GM18858 (cell line): ENCODE measurements at regions not wholly inside any gene's neighbourhood (a gene's known extent, or its start where the extent isn't known, plus 50 kb on each side); places are given as distances from the start of the nearest gene placed in this dataset.
"Not testable (repeated sequence)": the region's sequence is repeated elsewhere in the genome, so short reads cannot be mapped to it uniquely, and the experiment has no call there.

Experiments
- ATAC-seq: cut with Tn5 transposase; IDR thresholded peaks from one replicate; pipeline ENCODE4 v1.9.1; 2021; ENCODE audit not compliant: unreplicated experiment

GRCh38 chr1:206358771-206359170 is 111.5 kb upstream of the IKBKE start:
- ATAC-seq: not testable (repeated sequence)

DNA sequence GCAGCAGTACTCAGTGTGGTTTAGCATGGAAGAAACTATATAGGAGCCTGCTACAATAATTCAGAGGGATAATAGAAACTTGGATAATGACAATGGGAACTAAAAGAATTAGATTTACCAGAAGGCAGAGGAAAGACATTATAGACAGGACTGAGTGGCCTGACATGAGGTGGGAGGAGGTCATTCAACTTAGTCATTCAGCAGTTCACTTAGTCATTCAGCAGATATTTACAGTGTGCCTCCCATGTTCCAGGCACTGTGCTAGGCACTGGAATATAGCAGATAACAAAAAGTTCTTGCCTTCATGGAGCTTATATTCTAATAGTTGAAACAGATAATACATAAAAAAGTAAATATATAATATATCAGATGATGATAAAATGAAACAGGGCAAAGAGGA is 110.9 kb upstream of the IKBKE start:
- not testable (repeated sequence) for ATAC-seq

- not testable (repeated sequence) for ATAC-seq
Observed at GRCh38 chr1:206361978-206362543, 108.2 kb upstream of the IKBKE start.

GRCh38 chr1:206362994-206363393 is 107.3 kb upstream of the IKBKE start:
- ATAC-seq: not testable (repeated sequence)

DNA sequence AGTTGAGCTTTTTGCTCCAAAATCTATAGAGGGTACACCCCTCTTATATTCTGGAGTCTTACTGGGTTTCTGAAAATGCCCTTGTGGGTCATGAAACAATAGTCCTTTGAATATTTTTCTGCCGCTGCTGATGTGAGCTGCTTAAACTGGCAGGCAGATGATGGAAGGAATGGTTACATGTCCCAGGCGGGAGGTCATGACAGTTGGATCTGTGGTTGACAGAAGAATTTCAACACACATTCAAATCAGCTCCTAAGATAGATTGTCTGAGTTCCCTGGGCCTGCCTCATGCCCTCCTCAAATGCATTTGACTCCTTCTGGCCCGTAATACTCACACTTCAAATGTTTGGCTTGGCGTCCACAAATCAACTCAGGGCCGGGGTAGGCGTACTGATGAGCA is 105.0 kb upstream of the IKBKE start:
- ATAC-seq: not testable (repeated sequence)

DNA sequence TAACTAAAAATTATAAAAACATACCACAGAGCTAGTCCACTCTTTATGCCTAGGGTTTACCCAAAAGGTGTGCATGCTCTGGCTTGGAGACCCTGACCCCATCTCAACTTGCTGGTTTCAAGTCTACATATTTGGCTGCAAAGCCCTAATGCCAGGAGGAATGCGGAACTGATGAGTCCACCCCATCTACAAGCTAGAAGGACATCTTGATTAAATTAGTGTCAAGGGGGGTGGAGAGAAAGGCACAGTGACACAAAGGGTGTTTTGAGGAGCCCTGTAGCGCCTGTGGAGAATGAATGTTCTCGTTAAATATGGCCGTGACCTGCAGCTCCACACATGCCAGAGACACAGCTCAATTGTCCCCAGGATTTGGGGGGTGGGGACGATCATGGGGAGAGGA is 104.1 kb upstream of the IKBKE start:
- not testable (repeated sequence) for ATAC-seq

DNA sequence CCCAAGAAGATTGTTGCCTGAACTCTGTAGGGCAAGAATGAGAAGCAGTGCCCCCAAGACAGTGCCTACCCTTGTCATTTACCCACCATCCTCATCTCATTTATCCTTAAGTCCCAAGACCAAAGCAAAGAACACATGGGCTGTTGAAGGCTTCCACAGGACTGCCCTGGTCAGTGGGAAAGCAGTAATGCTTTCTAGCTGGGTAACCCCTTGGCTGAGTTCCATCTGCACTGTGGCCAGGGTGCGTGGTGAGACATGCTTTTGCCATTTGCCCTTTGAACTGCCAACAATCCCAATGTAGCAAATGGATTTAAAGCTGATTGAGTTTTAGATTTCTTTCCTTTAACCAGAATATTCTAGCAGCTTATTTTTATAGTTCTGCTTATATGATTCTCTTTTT is 103.5 kb upstream of the IKBKE start:
- ATAC-seq: not testable (repeated sequence)

GRCh38 chr1:206367955-206368622 is 102.2 kb upstream of the IKBKE start:
- ATAC-seq: not testable (repeated sequence)

DNA sequence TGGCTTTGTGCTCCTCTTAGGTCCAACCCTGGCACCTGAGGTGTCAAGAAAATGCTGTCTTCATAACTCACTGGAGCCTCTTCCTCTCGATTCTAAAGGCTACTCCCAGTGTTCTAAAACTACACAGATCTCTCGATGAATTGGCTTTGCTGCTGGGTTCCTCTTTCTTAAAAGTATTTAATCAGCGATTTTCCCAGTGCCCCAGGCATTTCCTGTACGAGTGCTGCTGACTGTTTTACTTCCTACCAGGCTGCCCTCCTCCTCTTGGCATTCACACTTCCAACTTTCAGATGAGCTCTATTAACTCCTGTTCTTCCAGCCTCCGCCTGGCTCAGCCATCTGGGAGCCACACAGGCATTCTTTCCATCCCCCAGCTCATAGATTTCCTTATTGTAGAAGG is 95.6 kb upstream of the IKBKE start:
- not testable (repeated sequence) for ATAC-seq

DNA sequence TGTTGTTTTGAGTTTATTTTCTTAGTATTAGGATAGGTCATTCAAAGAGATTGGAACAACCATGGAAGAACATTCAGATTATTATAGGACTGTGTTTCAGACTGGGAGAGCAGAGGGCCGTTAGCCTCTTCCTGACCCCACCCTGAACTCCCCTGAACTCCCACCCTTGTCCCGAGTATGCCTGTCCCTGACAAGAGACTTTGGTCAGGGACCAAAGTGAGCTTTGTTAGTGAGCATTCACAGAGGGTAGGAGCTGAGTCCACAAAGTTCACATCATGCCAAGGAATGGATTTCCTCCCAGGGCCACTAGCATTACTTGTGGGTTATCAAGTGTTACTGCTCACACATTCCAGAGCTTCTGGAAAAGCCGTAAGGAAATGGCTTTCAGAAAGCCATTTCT is 94.7 kb upstream of the IKBKE start:
- not testable (repeated sequence) for ATAC-seq

GRCh38 chr1:206378506-206378905 is 91.8 kb upstream of the IKBKE start:
- ATAC-seq: not testable (repeated sequence)

DNA sequence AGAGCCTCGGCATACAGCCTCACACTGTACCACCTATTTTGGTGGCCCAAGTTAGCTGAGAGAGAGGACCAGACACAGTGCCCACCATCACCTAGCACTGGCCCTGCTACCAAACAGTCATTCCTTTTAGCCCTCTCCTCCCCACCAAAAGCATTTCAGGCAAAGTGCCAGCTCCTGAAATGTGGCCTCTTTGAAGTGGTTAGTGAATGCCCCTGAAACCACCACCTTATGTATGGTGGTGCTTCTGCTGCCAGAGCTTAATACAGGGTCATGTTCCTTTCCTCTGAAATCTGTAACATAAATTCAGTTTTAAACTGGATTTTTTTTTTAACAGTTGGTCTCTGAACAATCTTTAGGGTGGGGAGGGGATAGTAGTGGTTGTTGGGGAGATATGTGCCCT is 91.0 kb upstream of the IKBKE start:
- not testable (repeated sequence) for ATAC-seq

- ATAC-seq: not testable (repeated sequence)
Observed at GRCh38 chr1:206380163-206380790, 90.0 kb upstream of the IKBKE start.

DNA sequence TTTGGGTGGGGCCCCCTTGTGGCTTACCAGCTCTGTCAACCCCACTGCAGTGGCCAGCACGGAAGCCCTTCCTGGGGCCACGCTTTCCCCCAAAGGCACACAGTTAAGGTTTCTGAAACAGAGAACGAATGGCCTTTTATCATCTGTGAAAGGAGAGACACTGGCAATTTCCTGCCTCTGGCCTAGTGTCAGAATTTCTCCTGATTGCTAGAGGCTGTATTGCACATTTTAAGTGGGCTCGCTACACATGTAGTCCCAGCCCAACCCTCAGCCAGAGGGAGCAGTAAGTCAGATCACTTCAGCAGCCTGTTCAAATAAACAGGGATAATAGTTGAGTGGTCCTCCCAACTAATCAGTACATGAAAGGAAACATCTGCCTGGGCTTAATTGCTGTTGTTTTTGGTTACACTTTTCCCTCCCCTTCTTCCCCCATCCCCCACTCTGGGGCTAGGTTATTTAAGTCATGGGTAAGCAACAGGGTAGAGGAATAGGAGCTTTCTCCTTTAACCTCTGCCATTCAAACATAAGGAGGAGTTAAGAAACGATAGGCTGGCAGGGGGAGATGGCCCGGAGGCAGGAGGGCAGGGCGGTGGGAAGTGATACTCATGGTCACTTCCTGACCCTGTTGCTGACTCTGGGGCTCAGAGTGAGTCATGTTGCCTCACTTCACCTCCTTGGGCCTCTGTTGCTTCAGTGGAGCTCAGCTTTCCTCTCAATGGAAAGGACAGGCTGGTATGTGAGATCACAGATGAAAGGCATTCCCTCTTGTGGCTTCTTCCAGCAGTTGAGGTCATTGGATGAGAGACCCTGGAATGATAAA is 89.3 kb upstream of the IKBKE start:
- ATAC-seq: not testable (repeated sequence)

- ATAC-seq: not testable (repeated sequence)
Observed at GRCh38 chr1:206384029-206384807, 86.1 kb upstream of the IKBKE start.

DNA sequence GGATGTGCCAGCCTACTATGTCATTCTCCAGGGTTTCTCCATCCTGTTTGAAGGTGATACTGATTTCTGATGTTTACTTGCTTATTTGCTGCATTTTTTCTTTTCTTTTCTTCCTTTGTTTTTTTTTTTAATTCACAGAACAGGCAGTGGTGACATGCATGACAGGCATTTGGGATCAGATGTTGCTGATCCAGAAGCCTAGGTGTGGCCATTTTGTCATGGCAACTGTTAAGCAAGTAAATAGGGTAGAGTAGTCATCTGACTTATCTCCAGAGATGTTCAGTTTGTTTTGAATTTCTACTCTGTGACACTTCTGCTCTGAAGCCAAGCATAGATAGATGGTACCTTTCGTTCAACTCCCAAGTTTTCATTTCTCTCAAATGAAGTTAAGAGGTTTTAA is 85.4 kb upstream of the IKBKE start:
- ATAC-seq: not testable (repeated sequence)

GRCh38 chr1:206387631-206388030 is 82.6 kb upstream of the IKBKE start:
- not testable (repeated sequence) for ATAC-seq

- not testable (repeated sequence) for ATAC-seq
Observed at GRCh38 chr1:206391903-206392302, 78.4 kb upstream of the IKBKE start.

DNA sequence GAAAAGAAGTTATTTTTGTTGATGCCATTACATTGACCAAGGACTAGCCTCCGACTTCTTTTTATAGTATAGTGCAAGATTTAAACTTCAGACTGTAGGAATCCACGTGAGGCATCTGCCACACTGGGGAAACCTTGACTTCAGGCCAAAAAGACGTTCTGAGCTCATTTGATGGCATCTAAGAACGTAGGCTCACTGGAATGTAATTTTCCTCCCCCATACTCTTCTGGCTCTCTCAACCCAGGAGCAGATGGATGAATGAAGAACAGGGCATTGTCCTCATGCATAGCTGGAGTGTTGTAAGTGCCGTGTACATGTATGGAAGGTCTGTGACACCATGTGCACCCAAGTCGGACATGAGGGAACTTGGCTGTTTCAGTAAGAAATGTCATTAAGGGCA is 72.8 kb upstream of the IKBKE start:
- ATAC-seq: not testable (repeated sequence)

DNA sequence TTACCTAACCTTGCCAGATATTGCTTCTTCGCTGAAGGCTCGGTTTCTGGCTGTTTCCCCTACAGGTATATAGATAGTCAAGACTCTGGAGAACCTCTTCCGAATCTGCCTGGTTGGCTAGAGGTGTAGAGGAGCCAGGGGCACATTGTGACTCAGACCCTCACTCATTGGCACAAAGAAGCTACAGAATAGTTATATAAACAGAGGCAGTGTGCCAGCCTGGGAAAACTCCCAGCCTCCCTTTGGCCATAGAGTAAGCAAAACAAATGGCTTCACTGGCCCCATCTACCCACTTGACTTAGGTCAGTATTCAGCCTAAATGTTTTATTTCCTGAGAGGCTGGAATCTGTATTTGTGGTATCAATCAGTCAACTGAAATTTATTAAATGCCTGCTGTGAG is 72.0 kb upstream of the IKBKE start:
- not testable (repeated sequence) for ATAC-seq
